Adrenal gland (tissue), 5 donors: ENCODE measurements at regions not wholly inside any gene's neighbourhood (a gene's known extent, or its start where the extent isn't known, plus 50 kb on each side); places are given as distances from the start of the nearest gene placed in this dataset.

Experiments used
- CTCF ChIP-seq, 6 experiments: fragments of 450-650 bp in 4 of 6; fragments of 200-600 bp in 2 of 6; sonication (generic) in 1 of 6; IDR thresholded peaks; 1 replicate in 5 of 6; 2 replicates in 1 of 6; pipeline versions ENCODE4 v1.5.1 to v1.8.0; 2016 to 2021; ENCODE audit warnings: antibody characterized with exemption in 6 of 6, mild to moderate bottlenecking in 2 of 6, moderate library complexity in 1 of 6
- POLR2A ChIP-seq, 2 donors: fragments of 450-650 bp; IDR thresholded peaks; one replicate each; pipeline ENCODE4 v1.6.1; 2017; ENCODE audit warnings: antibody characterized with exemption in 2 of 2, mild to moderate bottlenecking in 2 of 2, moderate library complexity in 1 of 2
- donor health status: DM: no; HTN: no; CAD: no.

GRCh38 chr19:16022681-16023080 lies 53.6 kb upstream of the TPM4 start:
- TF ChIP-seq CTCF (IDR thresholded peaks at IDR 0.05), result no peak
- TF ChIP-seq POLR2A (IDR thresholded peaks at IDR 0.05), result no peak
